ENCODE measurements at regions not wholly inside any gene's neighbourhood (a gene's known extent, or its start where the extent isn't known, plus 50 kb on each side); places are given as distances from the start of the nearest gene placed in this dataset.

- TF ChIP-seq MEF2A (IDR thresholded peaks at IDR 0.05; ENCODE audit: insufficient read depth, low read depth, low read length) (no peak), PBX3 (IDR thresholded peaks at IDR 0.05; ENCODE audit: insufficient replicate concordance, low read depth, low read length) (no peak), SIX5 (IDR thresholded peaks at IDR 0.05; ENCODE audit: low read depth, low read length, severe bottlenecking) (no peak)
These were observed 87.4 kb downstream of the CRYGS start (continued) for GRCh38 chr3:186456731-186457191.

- FAIRE-seq = no peak
- BruUV-seq (replicated peaks) = no TSS peak
- TF ChIP-seq RUNX3 (IDR thresholded peaks at IDR 0.05; ENCODE audit: low read length) = no peak
- no peak for TF ChIP-seq RCOR1 (conservative IDR thresholded peaks at IDR 0.05; ENCODE audit: low read depth, low read length)
- no peak for TF ChIP-seq FOS (IDR thresholded peaks at IDR 0.05; ENCODE audit: borderline replicate concordance, extremely low read depth, insufficient read length)
- no peak for TF ChIP-seq ZNF207 (IDR thresholded peaks at IDR 0.05; ENCODE audit: borderline replicate concordance)
- TF ChIP-seq CEBPZ (IDR thresholded peaks at IDR 0.05; ENCODE audit: low read depth, low read length) = no peak
- no peak for TF ChIP-seq ATF7 (IDR thresholded peaks at IDR 0.05; ENCODE audit: low read depth)
- TF ChIP-seq MYB (IDR thresholded peaks at IDR 0.05; ENCODE audit: borderline replicate concordance, low read depth, low read length) = no peak
- no peak for TF ChIP-seq TCF12 (IDR thresholded peaks at IDR 0.05; ENCODE audit: low read depth, low read length)
- TF ChIP-seq STAT1 (conservative IDR thresholded peaks at IDR 0.05) = no peak
- no peak for TF ChIP-seq BHLHE40 (IDR thresholded peaks at IDR 0.05; ENCODE audit: borderline replicate concordance in 1 of 2, low read depth in 2 of 2, low read length in 1 of 2)
- TF ChIP-seq MLLT1 (IDR thresholded peaks at IDR 0.05) = no peak
- no peak for TF ChIP-seq NFIC (IDR thresholded peaks at IDR 0.05; ENCODE audit: low read depth, low read length)
- no peak overlapping the region for H3K4me3 ChIP-seq
- peaks cover 0 to 2% of the 10 kb centered on the region in 2 experiments; a peak in 1 of 4 replicates for H3K27me3 ChIP-seq (replicated peaks in 1 of 2; ENCODE audit: control insufficient read depth in 2 of 2, insufficient read depth in 2 of 2, low read length in 1 of 2)
- no peak overlapping the region for H3K9ac ChIP-seq (ENCODE audit: control insufficient read depth, insufficient read depth, low read length)
- ChIA-PET RAD21 (ENCODE audit: unreplicated experiment) (interaction anchor here (1.7 kb wide), 1 partner anchor 16 kb away, joined by 5 read pairs; no protein-coding TSS in a partner anchor), POLR2A (no interaction called here), SMC1A (ENCODE audit: uncharacterized antibody, unreplicated experiment) (interaction anchor here (1.0 to 1.1 kb wide), 2 partner anchors 10 to 12 kb away, joined by 3 to 4 read pairs; no protein-coding TSS in a partner anchor), CTCF (interaction anchor here (0.6 kb wide), 1 partner anchor 85 kb away, joined by 3 read pairs; no protein-coding TSS in a partner anchor)
- H3K4me1 ChIP-seq (ENCODE audit: control insufficient read depth, insufficient read depth, low read length) = no peaks in the 10 kb centered on the region
- intact Hi-C loops (cut with micrococcal nuclease; ENCODE audit: unreplicated experiment) = loop anchor here (5.0 kb wide), 1 partner anchor 52 kb away; no protein-coding TSS in a partner anchor
- no peaks in the 10 kb centered on the region for H4K20me1 ChIP-seq (ENCODE audit: control insufficient read depth, insufficient read depth)
- no peak for ATAC-seq
- no peaks in the 10 kb centered on the region for H3K9me3 ChIP-seq (replicated peaks; ENCODE audit: control insufficient read depth, insufficient read depth, low read length)
- 46% methylated on average over 14 of the region's 14 CpGs for WGBS (ENCODE audit: insufficient coverage, insufficient replicate concordance, low lambda C conversion rate, missing lambda C conversion rate)
- H3K36me3 ChIP-seq (ENCODE audit: control insufficient read depth in 2 of 2, insufficient read depth in 2 of 2, low read length in 1 of 2) = no peaks in the 10 kb centered on the region
- H3K4me2 ChIP-seq (ENCODE audit: control insufficient read depth, insufficient read depth) = no peak overlapping the region
- H3K27ac ChIP-seq (ENCODE audit: control insufficient read depth, insufficient read depth) = no peak overlapping the region
- H3K79me2 ChIP-seq (ENCODE audit: control insufficient read depth, insufficient read depth, low read length) = no peaks in the 10 kb centered on the region
- in situ Hi-C loops (cut with MboI) = no loop called here
- DNase-seq (ENCODE audit: low read depth, low spot score) = no peak
- H2AFZ ChIP-seq (ENCODE audit: control insufficient read depth, low read depth, low read length) = no peak overlapping the region
These were observed 89.1 kb downstream of the CRYGS start for GRCh38 chr3:186454881-186455703.
